CD14-positive monocyte (primary cell): ENCODE measurements at regions not wholly inside any gene's neighbourhood (a gene's known extent, or its start where the extent isn't known, plus 50 kb on each side); places are given as distances from the start of the nearest gene placed in this dataset.

Source experiments
- DNase-seq, 3 donors: peaks; one replicate each; pipeline ENCODE4 v3.0.0-alpha.2; 2011 to 2022
- H2AFZ ChIP-seq: 2 replicates; pipeline ENCODE4 v1.6.0; 2012; ENCODE audit warnings: mild to moderate bottlenecking, low read depth, low read length, inconsistent platforms; ENCODE audit not compliant: insufficient read depth, poor library complexity, severe bottlenecking
- H3K27ac ChIP-seq, 2 donors: 1 replicate in 1 of 2; 2 replicates in 1 of 2; pipeline ENCODE4 v1.5.1; 2012 to 2013; ENCODE audit warnings: low read length in 2 of 2, control low read depth in 1 of 2, inconsistent platforms in 1 of 2, low read depth in 1 of 2, mild to moderate bottlenecking in 1 of 2
- H3K27me3 ChIP-seq, 2 donors: one replicate each; pipeline versions ENCODE4 v1.6.0 to v1.6.1; 2011 to 2013; ENCODE audit warnings: low read length in 2 of 2; ENCODE audit not compliant: control insufficient read depth in 2 of 2, insufficient read depth in 2 of 2
- H3K36me3 ChIP-seq, 2 donors: replicated peaks in 1 of 2; 1 replicate in 1 of 2; 2 replicates in 1 of 2; pipeline versions ENCODE4 v1.5.1 to v1.6.1; 2012 to 2013; ENCODE audit warnings: low read length in 2 of 2, control low read depth in 1 of 2, inconsistent platforms in 1 of 2, mild to moderate bottlenecking in 1 of 2; ENCODE audit not compliant: insufficient read depth in 2 of 2, control insufficient read depth in 1 of 2
- H3K4me1 ChIP-seq, 2 donors: 1 replicate in 1 of 2; 2 replicates in 1 of 2; pipeline versions ENCODE4 v1.5.1 to v1.6.1; 2012 to 2013; ENCODE audit warnings: low read length in 2 of 2, control low read depth in 1 of 2, inconsistent platforms in 1 of 2, mild to moderate bottlenecking in 1 of 2, moderate library complexity in 1 of 2; ENCODE audit not compliant: insufficient read depth in 2 of 2, control insufficient read depth in 1 of 2
- H3K4me2 ChIP-seq: replicated peaks from 2 replicates; pipeline ENCODE3; 2012; ENCODE audit warnings: low read length, moderate library complexity, mild to moderate bottlenecking; ENCODE audit not compliant: poor library complexity, severe bottlenecking; ENCODE audit errors: extremely low read depth
- H3K4me3 ChIP-seq, 3 experiments: fragments of 200-600 bp in 1 of 3; sonication (generic) in 1 of 3; replicated peaks in 1 of 3; 1 replicate in 2 of 3; 2 replicates in 1 of 3; pipeline ENCODE4 v1.5.1; 2011 to 2013; ENCODE audit warnings: low read length in 3 of 3, mild to moderate bottlenecking in 3 of 3, control low read depth in 2 of 3, low read depth in 2 of 3, inconsistent platforms in 1 of 3, moderate library complexity in 1 of 3
- H3K79me2 ChIP-seq: 2 replicates; pipeline ENCODE4 v1.6.0; 2012; ENCODE audit warnings: mild to moderate bottlenecking, control low read depth, inconsistent platforms, low read length, moderate library complexity; ENCODE audit not compliant: insufficient read depth
- H3K9ac ChIP-seq: 2 replicates; pipeline ENCODE4 v1.6.0; 2017; ENCODE audit warnings: low read length, mild to moderate bottlenecking; ENCODE audit not compliant: insufficient read depth, poor library complexity, severe bottlenecking
- H3K9me3 ChIP-seq, 2 donors: replicated peaks in 1 of 2; 1 replicate in 1 of 2; 2 replicates in 1 of 2; pipeline versions ENCODE4 v1.5.1 to v1.6.1; 2012 to 2013; ENCODE audit warnings: low read length in 2 of 2, control low read depth in 1 of 2; ENCODE audit not compliant: control insufficient read depth in 1 of 2, insufficient read depth in 1 of 2
- H4K20me1 ChIP-seq: 2 replicates; pipeline ENCODE4 v1.6.0; 2012; ENCODE audit warnings: mild to moderate bottlenecking, low read length, control low read depth, moderate library complexity; ENCODE audit not compliant: insufficient read depth
- H3K27ac Mint-ChIP-seq, 7 donors: one replicate each; pipeline ENCODE4 v1.8.0; 2020; ENCODE audit warnings: mild to moderate bottlenecking in 7 of 7, mixed read lengths in 7 of 7, moderate library complexity in 6 of 7, inconsistent platforms in 2 of 7
- H3K27me3 Mint-ChIP-seq, 3 donors: one replicate each; pipeline ENCODE4 v1.8.0; 2021 to 2022; ENCODE audit warnings: low read depth in 3 of 3, mild to moderate bottlenecking in 3 of 3, mixed read lengths in 3 of 3, moderate library complexity in 3 of 3, inconsistent platforms in 1 of 3
- H3K36me3 Mint-ChIP-seq, 2 donors: one replicate each; pipeline ENCODE4 v1.8.0; 2020; ENCODE audit warnings: mixed read lengths in 2 of 2, inconsistent platforms in 1 of 2, mild to moderate bottlenecking in 1 of 2
- H3K4me1 Mint-ChIP-seq: one replicate; pipeline ENCODE4 v1.8.0; 2020; ENCODE audit warnings: mild to moderate bottlenecking, mixed read lengths
- H3K4me3 Mint-ChIP-seq, 2 donors: one replicate each; pipeline ENCODE4 v1.8.0; 2020; ENCODE audit warnings: mild to moderate bottlenecking in 2 of 2, mixed read lengths in 2 of 2, moderate library complexity in 1 of 2
- H3K9me3 Mint-ChIP-seq, 7 donors: one replicate each; pipeline ENCODE4 v1.8.0; 2020 to 2022; ENCODE audit warnings: mixed read lengths in 7 of 7, mild to moderate bottlenecking in 6 of 7, moderate library complexity in 6 of 7, inconsistent platforms in 2 of 7
- CTCF ChIP-seq: fragments of 200-600 bp; IDR thresholded peaks from one replicate; pipeline ENCODE4 v1.8.0; 2022; ENCODE audit warnings: antibody characterized with exemption, mild to moderate bottlenecking
- WGBS: methylation state at CpG from one replicate; pipeline ENCODE4 v1.1.5; 2013; ENCODE audit warnings: missing lambda C conversion rate; ENCODE audit not compliant: insufficient coverage; 5-methylcytosine and 5-hydroxymethylcytosine counted together
- intact Hi-C, 2 donors: fragments of 100-400 bp; cut with micrococcal nuclease; formaldehyde crosslinking; loops; one replicate each; pipeline versions ENCODE4 v1.15.0 to v1.15.1; 2023

GRCh38 chr1:193613041-193613440, 426.6 kb upstream of the B3GALT2 start:
- Histone ChIP-seq H3K79me2 (no peaks in the 10 kb centered on the region), H3K4me2 (no peak overlapping the region), H3K4me3 (no peak overlapping the region), H3K9me3 (no peaks in the 10 kb centered on the region), H2AFZ (no peak overlapping the region), H3K36me3 (no peaks in the 10 kb centered on the region), H3K9ac (no peak overlapping the region), H3K4me1 (no peaks in the 10 kb centered on the region), H3K27me3 (no peaks in the 10 kb centered on the region), H3K27ac (no peak overlapping the region), H4K20me1 (no peaks in the 10 kb centered on the region)
- Mint-ChIP-seq H3K4me3 (no peak overlapping the region), H3K9me3 (peaks cover 2 to 10% (median 6%) of the 10 kb centered on the region in 7 donors), H3K27ac (no peak overlapping the region), H3K36me3 (no peaks in the 10 kb centered on the region), H3K27me3 (no peaks in the 10 kb centered on the region), H3K4me1 (no peaks in the 10 kb centered on the region)
- no peak for DNase-seq
- TF ChIP-seq CTCF = no peak
- intact Hi-C loops = no loop called here
- no CpG with 5 or more reads among the region's 2 CpGs for WGBS

GRCh38 chr1:193609592-193609991, 423.2 kb upstream of the B3GALT2 start:
- Histone ChIP-seq H3K9ac (no peak overlapping the region), H3K4me3 (no peak overlapping the region), H3K79me2 (no peaks in the 10 kb centered on the region), H3K27me3 (no peaks in the 10 kb centered on the region), H3K4me1 (no peaks in the 10 kb centered on the region), H3K36me3 (no peaks in the 10 kb centered on the region), H3K9me3 (no peaks in the 10 kb centered on the region), H4K20me1 (no peaks in the 10 kb centered on the region), H3K4me2 (no peak overlapping the region), H3K27ac (no peak overlapping the region), H2AFZ (no peak overlapping the region)
- H3K9me3 Mint-ChIP-seq = peaks cover 2 to 10% (median 6%) of the 10 kb centered on the region in 7 donors
- H3K27me3 Mint-ChIP-seq = no peaks in the 10 kb centered on the region
- no peak for DNase-seq
- H3K4me1 Mint-ChIP-seq = no peaks in the 10 kb centered on the region
- H3K36me3 Mint-ChIP-seq = no peaks in the 10 kb centered on the region
- WGBS = no CpG with 5 or more reads among the region's 2 CpGs
- H3K27ac Mint-ChIP-seq = no peak overlapping the region
- no peak for TF ChIP-seq CTCF
- no peak overlapping the region for H3K4me3 Mint-ChIP-seq
- intact Hi-C loops = no loop called here
